GM19238 (cell line): ENCODE measurements at regions not wholly inside any gene's neighbourhood (a gene's known extent, or its start where the extent isn't known, plus 50 kb on each side); places are given as distances from the start of the nearest gene placed in this dataset.

Experiments used
- DNase-seq: peaks from one replicate; pipeline ENCODE4 v3.0.0; 2011; ENCODE audit warnings: low spot score; ENCODE audit not compliant: insufficient read length

GRCh38 chr4:114527170-114527569, 71.4 kb upstream of the UGT8 start:
- no peak for DNase-seq

GRCh38 chr4:114527637-114528036, 71.0 kb upstream of the UGT8 start:
- no peak for DNase-seq

GRCh38 chr4:114535725-114536124, 62.9 kb upstream of the UGT8 start:
- DNase-seq: no peak

- DNase-seq: no peak
Observed at GRCh38 chr4:114537352-114537751, 61.3 kb upstream of the UGT8 start.

GRCh38 chr4:114538012-114538617, 60.5 kb upstream of the UGT8 start:
- no peak for DNase-seq

DNA sequence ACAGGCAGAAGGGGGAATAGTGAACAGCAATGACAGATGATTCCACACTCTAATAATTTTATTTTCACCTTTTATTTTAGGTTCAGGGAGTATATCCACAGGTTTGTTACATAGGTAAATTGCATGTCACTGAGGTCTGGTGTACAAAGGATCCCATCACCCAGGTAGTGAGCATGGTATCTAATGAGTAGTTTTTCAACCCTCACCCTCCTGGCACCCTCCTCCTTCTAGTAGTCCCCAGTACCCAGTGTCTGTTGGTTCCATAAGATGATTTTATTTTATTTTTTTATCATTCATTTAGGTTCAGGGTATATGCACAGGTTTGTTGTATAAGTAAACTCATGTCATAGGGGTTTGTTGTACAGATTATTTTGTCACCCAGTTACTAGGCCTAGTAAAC, 58.6 kb upstream of the UGT8 start:
- no peak for DNase-seq

DNA sequence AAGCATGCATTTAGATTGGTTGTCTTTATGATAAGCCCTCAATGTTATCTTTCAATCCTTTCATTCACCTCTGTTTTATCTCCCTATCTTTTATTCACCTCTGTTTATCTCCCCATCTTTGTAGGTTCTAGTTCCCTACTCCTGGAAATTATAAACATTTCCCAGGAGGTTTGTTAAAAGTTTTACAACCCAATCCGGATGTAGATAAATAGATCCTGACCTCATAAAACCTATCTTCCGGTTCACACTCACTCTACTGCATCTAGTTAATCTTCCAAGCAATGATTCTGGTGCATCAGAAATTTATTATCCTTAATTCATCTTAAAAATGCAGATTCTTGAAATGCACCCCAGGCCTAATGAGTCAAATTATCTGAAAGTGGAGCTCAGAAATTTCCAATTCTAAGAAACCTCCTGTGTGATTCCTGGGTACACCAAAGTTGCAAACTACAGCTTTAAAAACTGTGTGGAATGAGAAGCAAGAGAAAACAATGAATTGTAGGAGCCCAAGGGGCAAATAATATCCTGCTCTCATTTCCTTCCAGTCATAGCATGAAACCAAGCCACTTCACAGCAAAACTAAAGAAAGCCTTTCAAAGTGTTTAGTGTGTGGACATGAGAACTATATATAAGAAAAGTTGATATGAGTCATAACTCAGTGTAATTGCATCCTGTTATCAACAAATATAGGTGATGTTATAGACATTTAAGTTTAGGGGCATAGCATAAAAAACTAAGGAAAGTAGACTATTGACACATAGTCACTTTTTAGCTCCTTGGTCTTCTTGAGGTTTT, 51.1 kb upstream of the UGT8 start:
- no peak for DNase-seq
